ENCODE measurements at regions not wholly inside any gene's neighbourhood (a gene's known extent, or its start where the extent isn't known, plus 50 kb on each side); places are given as distances from the start of the nearest gene placed in this dataset.
A peak's percentile ranks its signal among the peaks of the same experiment; 100 is the strongest.

DNA sequence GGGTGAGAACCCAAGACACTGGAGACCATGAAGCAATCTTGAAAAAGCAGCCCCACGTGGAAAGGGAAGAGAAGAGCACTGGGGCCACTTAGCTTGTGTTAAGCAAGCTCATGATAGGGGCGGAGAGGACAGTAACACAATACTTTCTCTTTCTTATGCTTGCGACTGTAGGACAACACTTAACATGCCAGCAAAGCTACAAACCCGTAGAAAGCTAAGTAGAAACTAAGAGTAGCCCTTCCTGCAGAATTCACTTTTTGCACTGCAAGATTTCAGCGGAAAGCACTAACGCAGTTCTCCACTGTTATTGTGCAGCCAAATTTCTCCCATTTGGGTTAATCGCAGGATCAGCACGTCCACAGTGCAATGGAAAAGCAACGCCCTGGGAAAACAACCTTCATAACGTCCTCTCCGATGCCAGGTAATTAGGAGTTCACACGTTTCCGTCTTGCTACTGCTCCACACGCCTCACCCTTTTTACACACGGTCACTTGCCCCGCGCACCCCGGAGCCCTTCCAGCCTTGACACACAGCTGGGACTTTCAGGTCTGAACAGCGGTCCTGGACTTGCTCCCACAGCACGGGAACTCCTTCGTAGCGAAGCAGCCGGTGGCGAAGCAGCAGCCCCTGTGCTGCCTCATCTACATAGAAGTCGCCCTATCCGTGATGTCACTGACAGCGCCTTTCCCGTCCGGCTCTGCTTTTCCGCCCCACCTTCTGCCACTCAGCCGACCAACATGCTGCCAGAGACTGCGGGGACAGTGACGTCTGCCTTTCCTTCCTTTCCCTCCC, 148.6 kb downstream of the PPIAL4G start (continued):
- TF ChIP-seq, protein P1, sequence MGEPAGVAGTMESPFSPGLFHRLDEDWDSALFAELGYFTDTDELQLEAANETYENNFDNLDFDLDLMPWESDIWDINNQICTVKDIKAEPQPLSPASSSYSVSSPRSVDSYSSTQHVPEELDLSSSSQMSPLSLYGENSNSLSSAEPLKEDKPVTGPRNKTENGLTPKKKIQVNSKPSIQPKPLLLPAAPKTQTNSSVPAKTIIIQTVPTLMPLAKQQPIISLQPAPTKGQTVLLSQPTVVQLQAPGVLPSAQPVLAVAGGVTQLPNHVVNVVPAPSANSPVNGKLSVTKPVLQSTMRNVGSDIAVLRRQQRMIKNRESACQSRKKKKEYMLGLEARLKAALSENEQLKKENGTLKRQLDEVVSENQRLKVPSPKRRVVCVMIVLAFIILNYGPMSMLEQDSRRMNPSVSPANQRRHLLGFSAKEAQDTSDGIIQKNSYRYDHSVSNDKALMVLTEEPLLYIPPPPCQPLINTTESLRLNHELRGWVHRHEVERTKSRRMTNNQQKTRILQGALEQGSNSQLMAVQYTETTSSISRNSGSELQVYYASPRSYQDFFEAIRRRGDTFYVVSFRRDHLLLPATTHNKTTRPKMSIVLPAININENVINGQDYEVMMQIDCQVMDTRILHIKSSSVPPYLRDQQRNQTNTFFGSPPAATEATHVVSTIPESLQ (CRISPR knock-in tag; IDR thresholded peaks at IDR 0.05) = no peak
- TF ChIP-seq FOXK1 (CRISPR knock-in tag; IDR thresholded peaks at IDR 0.05) = peak; percentile 90; the same call in 1 of the 2 replicates
- peak; percentile 71; the same call in 1 of the 2 replicates for TF ChIP-seq SMAD4 (CRISPR knock-in tag; IDR thresholded peaks at IDR 0.05)
- TF ChIP-seq, protein P2, sequence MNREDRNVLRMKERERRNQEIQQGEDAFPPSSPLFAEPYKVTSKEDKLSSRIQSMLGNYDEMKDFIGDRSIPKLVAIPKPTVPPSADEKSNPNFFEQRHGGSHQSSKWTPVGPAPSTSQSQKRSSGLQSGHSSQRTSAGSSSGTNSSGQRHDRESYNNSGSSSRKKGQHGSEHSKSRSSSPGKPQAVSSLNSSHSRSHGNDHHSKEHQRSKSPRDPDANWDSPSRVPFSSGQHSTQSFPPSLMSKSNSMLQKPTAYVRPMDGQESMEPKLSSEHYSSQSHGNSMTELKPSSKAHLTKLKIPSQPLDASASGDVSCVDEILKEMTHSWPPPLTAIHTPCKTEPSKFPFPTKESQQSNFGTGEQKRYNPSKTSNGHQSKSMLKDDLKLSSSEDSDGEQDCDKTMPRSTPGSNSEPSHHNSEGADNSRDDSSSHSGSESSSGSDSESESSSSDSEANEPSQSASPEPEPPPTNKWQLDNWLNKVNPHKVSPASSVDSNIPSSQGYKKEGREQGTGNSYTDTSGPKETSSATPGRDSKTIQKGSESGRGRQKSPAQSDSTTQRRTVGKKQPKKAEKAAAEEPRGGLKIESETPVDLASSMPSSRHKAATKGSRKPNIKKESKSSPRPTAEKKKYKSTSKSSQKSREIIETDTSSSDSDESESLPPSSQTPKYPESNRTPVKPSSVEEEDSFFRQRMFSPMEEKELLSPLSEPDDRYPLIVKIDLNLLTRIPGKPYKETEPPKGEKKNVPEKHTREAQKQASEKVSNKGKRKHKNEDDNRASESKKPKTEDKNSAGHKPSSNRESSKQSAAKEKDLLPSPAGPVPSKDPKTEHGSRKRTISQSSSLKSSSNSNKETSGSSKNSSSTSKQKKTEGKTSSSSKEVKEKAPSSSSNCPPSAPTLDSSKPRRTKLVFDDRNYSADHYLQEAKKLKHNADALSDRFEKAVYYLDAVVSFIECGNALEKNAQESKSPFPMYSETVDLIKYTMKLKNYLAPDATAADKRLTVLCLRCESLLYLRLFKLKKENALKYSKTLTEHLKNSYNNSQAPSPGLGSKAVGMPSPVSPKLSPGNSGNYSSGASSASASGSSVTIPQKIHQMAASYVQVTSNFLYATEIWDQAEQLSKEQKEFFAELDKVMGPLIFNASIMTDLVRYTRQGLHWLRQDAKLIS (CRISPR knock-in tag; IDR thresholded peaks at IDR 0.05; ENCODE audit: borderline replicate concordance) = no peak
- TF ChIP-seq, protein P3, sequence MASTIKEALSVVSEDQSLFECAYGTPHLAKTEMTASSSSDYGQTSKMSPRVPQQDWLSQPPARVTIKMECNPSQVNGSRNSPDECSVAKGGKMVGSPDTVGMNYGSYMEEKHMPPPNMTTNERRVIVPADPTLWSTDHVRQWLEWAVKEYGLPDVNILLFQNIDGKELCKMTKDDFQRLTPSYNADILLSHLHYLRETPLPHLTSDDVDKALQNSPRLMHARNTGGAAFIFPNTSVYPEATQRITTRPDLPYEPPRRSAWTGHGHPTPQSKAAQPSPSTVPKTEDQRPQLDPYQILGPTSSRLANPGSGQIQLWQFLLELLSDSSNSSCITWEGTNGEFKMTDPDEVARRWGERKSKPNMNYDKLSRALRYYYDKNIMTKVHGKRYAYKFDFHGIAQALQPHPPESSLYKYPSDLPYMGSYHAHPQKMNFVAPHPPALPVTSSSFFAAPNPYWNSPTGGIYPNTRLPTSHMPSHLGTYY (CRISPR knock-in tag; IDR thresholded peaks at IDR 0.05) = peak; percentile 98
- TF ChIP-seq, protein P4, sequence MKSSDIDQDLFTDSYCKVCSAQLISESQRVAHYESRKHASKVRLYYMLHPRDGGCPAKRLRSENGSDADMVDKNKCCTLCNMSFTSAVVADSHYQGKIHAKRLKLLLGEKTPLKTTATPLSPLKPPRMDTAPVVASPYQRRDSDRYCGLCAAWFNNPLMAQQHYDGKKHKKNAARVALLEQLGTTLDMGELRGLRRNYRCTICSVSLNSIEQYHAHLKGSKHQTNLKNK (CRISPR knock-in tag; IDR thresholded peaks at IDR 0.05) = no peak
- TF ChIP-seq, protein P5, sequence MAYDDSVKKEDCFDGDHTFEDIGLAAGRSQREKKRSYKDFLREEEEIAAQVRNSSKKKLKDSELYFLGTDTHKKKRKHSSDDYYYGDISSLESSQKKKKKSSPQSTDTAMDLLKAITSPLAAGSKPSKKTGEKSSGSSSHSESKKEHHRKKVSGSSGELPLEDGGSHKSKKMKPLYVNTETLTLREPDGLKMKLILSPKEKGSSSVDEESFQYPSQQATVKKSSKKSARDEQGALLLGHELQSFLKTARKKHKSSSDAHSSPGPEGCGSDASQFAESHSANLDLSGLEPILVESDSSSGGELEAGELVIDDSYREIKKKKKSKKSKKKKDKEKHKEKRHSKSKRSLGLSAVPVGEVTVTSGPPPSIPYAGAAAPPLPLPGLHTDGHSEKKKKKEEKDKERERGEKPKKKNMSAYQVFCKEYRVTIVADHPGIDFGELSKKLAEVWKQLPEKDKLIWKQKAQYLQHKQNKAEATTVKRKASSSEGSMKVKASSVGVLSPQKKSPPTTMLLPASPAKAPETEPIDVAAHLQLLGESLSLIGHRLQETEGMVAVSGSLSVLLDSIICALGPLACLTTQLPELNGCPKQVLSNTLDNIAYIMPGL (CRISPR knock-in tag; IDR thresholded peaks at IDR 0.05) = peak; percentile 84

DNA sequence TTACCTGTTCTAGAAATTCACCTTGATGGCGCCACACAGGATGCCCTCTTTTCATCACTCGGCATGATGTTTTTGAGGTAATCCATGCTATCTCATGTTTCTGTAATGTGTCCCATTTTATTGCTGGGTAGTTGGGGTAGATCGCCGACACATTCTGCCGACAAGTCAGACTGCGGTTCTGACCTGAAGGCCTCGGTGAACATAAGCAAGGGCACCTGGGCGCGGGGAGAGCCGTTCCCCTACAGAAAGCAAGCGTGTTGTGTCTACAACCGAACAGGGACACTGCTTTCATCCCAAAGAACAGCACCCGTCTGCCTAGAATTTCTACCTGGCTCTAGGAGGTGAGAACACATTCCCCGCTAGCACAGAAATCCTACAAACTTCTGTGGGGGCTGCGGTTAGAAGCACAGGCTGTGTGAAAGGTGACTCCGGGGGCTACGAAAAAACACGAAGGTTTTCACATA, 149.2 kb downstream of the PPIAL4G start:
- Mint-ChIP-seq H3K9me3 (peaks cover 17% of the 10 kb centered on the region), H3K4me3 (peak overlapping the region; percentile 96), H3K27me3 (ENCODE audit: low read depth) (peaks cover 5% of the 10 kb centered on the region), H3K27ac (peak overlapping the region; percentile 100), H3K4me1 (peaks cover 23% of the 10 kb centered on the region), H3K36me3 (peaks cover 16% of the 10 kb centered on the region)
- ChIA-PET POLR2A (interaction anchor here (0.7 to 2.1 kb wide), 12 partner anchors 15 to 295 kb away, joined by 3 to 81 read pairs (median 6); no protein-coding TSS in a partner anchor), CTCF (interaction anchor here (1.0 to 1.4 kb wide), 3 partner anchors 11 to 70 kb away, joined by 4 to 8 read pairs (median 4); no protein-coding TSS in a partner anchor)
- DNase-seq (ENCODE audit: low spot score) (no peak), ATAC-seq (peak; percentile 8)
- no peak for TF ChIP-seq SMAD4 (CRISPR knock-in tag; IDR thresholded peaks at IDR 0.05)
- TF ChIP-seq, protein P6, sequence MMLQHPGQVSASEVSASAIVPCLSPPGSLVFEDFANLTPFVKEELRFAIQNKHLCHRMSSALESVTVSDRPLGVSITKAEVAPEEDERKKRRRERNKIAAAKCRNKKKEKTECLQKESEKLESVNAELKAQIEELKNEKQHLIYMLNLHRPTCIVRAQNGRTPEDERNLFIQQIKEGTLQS (CRISPR knock-in tag; conservative IDR thresholded peaks at IDR 0.05) = no peak
- no peak for TF ChIP-seq EMX1 (CRISPR knock-in tag; IDR thresholded peaks at IDR 0.05)
- TF ChIP-seq KAT7 (CRISPR knock-in tag; IDR thresholded peaks at IDR 0.05; ENCODE audit: borderline replicate concordance) = no peak
- TF ChIP-seq, protein P7, sequence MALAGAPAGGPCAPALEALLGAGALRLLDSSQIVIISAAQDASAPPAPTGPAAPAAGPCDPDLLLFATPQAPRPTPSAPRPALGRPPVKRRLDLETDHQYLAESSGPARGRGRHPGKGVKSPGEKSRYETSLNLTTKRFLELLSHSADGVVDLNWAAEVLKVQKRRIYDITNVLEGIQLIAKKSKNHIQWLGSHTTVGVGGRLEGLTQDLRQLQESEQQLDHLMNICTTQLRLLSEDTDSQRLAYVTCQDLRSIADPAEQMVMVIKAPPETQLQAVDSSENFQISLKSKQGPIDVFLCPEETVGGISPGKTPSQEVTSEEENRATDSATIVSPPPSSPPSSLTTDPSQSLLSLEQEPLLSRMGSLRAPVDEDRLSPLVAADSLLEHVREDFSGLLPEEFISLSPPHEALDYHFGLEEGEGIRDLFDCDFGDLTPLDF (CRISPR knock-in tag; IDR thresholded peaks at IDR 0.05) = no peak
- TF ChIP-seq ZNF219 (CRISPR knock-in tag; IDR thresholded peaks at IDR 0.05; ENCODE audit: borderline replicate concordance) = no peak
- TF ChIP-seq, protein P8, sequence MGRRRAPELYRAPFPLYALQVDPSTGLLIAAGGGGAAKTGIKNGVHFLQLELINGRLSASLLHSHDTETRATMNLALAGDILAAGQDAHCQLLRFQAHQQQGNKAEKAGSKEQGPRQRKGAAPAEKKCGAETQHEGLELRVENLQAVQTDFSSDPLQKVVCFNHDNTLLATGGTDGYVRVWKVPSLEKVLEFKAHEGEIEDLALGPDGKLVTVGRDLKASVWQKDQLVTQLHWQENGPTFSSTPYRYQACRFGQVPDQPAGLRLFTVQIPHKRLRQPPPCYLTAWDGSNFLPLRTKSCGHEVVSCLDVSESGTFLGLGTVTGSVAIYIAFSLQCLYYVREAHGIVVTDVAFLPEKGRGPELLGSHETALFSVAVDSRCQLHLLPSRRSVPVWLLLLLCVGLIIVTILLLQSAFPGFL (CRISPR knock-in tag; IDR thresholded peaks at IDR 0.05; ENCODE audit: borderline replicate concordance) = no peak
- no peak for TF ChIP-seq ZNF671 (CRISPR knock-in tag; IDR thresholded peaks at IDR 0.05)
- no peak for TF ChIP-seq RELA (CRISPR knock-in tag; IDR thresholded peaks at IDR 0.05; ENCODE audit: borderline replicate concordance)
- TF ChIP-seq, protein P9, sequence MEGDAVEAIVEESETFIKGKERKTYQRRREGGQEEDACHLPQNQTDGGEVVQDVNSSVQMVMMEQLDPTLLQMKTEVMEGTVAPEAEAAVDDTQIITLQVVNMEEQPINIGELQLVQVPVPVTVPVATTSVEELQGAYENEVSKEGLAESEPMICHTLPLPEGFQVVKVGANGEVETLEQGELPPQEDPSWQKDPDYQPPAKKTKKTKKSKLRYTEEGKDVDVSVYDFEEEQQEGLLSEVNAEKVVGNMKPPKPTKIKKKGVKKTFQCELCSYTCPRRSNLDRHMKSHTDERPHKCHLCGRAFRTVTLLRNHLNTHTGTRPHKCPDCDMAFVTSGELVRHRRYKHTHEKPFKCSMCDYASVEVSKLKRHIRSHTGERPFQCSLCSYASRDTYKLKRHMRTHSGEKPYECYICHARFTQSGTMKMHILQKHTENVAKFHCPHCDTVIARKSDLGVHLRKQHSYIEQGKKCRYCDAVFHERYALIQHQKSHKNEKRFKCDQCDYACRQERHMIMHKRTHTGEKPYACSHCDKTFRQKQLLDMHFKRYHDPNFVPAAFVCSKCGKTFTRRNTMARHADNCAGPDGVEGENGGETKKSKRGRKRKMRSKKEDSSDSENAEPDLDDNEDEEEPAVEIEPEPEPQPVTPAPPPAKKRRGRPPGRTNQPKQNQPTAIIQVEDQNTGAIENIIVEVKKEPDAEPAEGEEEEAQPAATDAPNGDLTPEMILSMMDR (IDR thresholded peaks at IDR 0.05) = no peak
- TF ChIP-seq NR1H2 (CRISPR knock-in tag; IDR thresholded peaks at IDR 0.05) = no peak
- TF ChIP-seq FOXK1 (CRISPR knock-in tag; IDR thresholded peaks at IDR 0.05) = no peak
- no peak for TF ChIP-seq ZNF423 (CRISPR knock-in tag; IDR thresholded peaks at IDR 0.05)
- TF ChIP-seq ZNF396 (CRISPR knock-in tag; IDR thresholded peaks at IDR 0.05; ENCODE audit: borderline replicate concordance) = no peak
- TF ChIP-seq ESRRA (CRISPR knock-in tag; IDR thresholded peaks at IDR 0.05; ENCODE audit: borderline replicate concordance) = no peak
